ENCODE measurements at regions not wholly inside any gene's neighbourhood (a gene's known extent, or its start where the extent isn't known, plus 50 kb on each side); places are given as distances from the start of the nearest gene placed in this dataset.
A peak's percentile ranks its signal among the peaks of the same experiment; 100 is the strongest.

DNA sequence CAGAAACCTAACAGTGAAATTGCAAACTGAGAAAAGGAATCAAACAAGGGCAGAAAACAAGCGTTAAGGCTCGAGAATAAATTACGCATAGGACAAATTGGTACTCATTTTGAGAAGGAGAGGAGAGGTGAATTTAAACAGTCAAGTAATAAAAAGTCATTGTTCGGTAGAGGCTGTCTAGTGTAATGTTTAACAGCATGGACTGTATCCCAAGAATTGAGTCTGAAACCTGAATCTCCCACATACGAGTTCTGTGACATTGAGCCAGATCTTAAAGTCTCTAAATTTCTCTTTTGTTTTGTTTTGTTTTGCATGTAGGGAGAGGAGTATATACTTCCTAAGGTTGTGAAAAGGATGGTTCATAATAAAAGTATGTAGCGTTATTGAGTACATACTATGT lies 216.5 kb upstream of the BTG1 start:
- Histone ChIP-seq H3K4me3 (ENCODE audit: low read depth in 1 of 2, low read length in 2 of 2) (no peak overlapping the region), H3K27ac (ENCODE audit: low read depth in 2 of 2, low read length in 1 of 2) (no peak overlapping the region)

DNA sequence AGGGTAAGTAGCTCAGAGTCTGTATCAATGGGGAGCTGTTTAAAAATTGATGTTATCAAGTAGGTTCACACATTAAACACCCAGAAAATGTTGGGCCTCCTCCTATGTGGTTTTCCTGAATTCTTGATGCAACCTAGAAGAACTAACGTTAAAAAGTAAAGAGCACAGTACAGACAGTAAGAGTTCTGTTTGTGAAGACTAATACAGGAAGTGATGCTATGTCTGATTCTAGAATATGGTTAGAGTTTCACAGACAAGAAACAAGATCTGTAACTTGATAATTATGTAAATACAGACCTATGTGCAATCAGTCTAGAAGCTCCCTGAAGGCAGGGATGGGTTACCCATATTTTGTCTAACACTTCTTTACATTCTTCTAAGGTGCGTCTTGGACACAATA lies 214.9 kb upstream of the BTG1 start:
- Histone ChIP-seq H3K4me3 (ENCODE audit: low read depth in 1 of 2, low read length in 2 of 2) (no peak overlapping the region), H3K4me1 (ENCODE audit: control insufficient read depth in 2 of 2, insufficient read depth in 2 of 2, low read length in 1 of 2) (no peaks in the 10 kb centered on the region), H3K27me3 (ENCODE audit: control insufficient read depth in 1 of 2, insufficient read depth in 2 of 2, low read length in 2 of 2) (no peaks in the 10 kb centered on the region), H3K27ac (ENCODE audit: low read depth in 2 of 2, low read length in 1 of 2) (no peak overlapping the region), H3K9me3 (ENCODE audit: control insufficient read depth in 2 of 2, insufficient read depth in 1 of 2, low read depth in 1 of 2, low read length in 1 of 2) (no peaks in the 10 kb centered on the region), H3K36me3 (ENCODE audit: control insufficient read depth in 2 of 2, insufficient read depth in 2 of 2, low read length in 1 of 2) (no peaks in the 10 kb centered on the region)
- WGBS, 2 donors: 87 to 90% methylated on average over 2 of the region's 2 CpGs

More for the DNA sequence above, 216.5 kb upstream of the BTG1 start:
- no peaks in the 10 kb centered on the region for H3K36me3 ChIP-seq (ENCODE audit: control insufficient read depth in 2 of 2, insufficient read depth in 2 of 2, low read length in 1 of 2)
- no peaks in the 10 kb centered on the region for H3K4me1 ChIP-seq (ENCODE audit: control insufficient read depth in 2 of 2, insufficient read depth in 2 of 2, low read length in 1 of 2)
- no peaks in the 10 kb centered on the region for H3K9me3 ChIP-seq (ENCODE audit: control insufficient read depth in 2 of 2, insufficient read depth in 1 of 2, low read depth in 1 of 2, low read length in 1 of 2)
- 56 to 76% methylated on average over 6 of the region's 6 CpGs for WGBS, 2 donors
- H3K27me3 ChIP-seq (ENCODE audit: control insufficient read depth in 1 of 2, insufficient read depth in 2 of 2, low read length in 2 of 2): no peaks in the 10 kb centered on the region

DNA sequence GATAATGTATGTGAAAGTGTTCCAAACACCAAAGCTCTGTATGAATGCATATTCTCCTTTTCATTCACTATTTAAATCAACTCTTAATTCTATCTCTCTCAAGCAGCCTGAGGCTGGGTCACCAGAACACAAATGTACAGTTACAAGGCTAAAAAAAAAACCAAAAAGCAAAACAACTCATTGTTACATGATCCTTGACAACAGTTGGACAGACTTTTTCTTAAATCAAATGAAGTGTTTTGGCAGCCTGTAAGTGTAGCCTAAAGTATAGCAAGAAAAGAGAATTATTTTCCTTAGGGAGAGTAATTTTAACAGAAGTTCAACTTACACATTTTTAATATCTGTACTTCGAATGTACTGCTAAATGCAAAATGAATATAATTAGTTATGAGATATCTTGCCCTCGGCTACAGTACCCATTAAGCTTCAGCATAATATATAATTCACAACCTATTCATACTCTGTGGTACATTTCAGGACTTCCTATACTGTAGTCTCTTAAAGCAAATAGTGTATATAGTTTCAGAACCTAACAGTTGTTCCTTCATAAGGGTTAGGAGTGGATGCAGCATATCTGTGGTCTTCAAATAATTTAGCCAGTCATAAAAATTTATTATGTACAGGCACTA lies 214.0 kb upstream of the BTG1 start:
- Histone ChIP-seq H3K27me3 (ENCODE audit: control insufficient read depth in 1 of 2, insufficient read depth in 2 of 2, low read length in 2 of 2) (no peaks in the 10 kb centered on the region), H3K9me3 (ENCODE audit: control insufficient read depth in 2 of 2, insufficient read depth in 1 of 2, low read depth in 1 of 2, low read length in 1 of 2) (no peaks in the 10 kb centered on the region), H3K27ac (ENCODE audit: low read depth in 2 of 2, low read length in 1 of 2) (no peak overlapping the region), H3K36me3 (ENCODE audit: control insufficient read depth in 2 of 2, insufficient read depth in 2 of 2, low read length in 1 of 2) (no peaks in the 10 kb centered on the region), H3K4me1 (ENCODE audit: control insufficient read depth in 2 of 2, insufficient read depth in 2 of 2, low read length in 1 of 2) (no peaks in the 10 kb centered on the region), H3K4me3 (ENCODE audit: low read depth in 1 of 2, low read length in 2 of 2) (no peak overlapping the region)
- 93 to 95% methylated on average over 2 of the region's 2 CpGs for WGBS, 2 donors

DNA sequence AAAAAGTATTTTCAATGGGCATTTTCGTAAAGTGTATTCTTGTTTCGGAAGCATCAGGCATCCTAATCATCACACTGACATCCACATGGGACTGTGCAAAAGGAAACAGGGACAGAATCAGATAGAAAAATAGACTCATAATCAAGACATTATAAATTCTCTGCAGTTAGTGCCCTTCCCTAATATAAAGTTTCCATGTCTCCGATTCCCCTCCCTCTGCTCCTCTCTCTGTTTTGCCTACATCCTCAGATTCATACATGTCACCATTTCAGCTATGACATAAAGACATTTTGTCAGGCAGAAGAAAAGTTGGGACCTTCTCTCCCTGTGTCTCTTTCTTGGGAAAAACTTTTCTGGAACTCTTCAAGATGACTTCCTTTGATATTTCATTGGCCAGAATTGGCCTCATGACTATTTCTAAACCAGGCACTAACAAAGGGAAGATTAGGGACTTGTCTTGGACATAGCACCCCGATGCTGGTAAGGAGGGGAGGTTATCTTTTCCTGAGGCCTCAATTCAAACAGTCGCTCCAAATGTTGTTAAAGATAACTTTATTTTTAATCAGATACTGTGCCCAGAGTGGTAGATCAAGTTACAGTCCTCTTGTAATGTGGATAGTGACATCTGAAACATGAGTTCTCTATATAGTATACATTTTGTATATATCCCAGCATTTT lies 212.1 kb upstream of the BTG1 start:
- no peak overlapping the region for H3K27ac ChIP-seq (ENCODE audit: low read depth in 2 of 2, low read length in 1 of 2)
- H3K4me1 ChIP-seq (ENCODE audit: control insufficient read depth in 2 of 2, insufficient read depth in 2 of 2, low read length in 1 of 2): no peaks in the 10 kb centered on the region
- WGBS, 2 donors: 86 to 92% methylated on average over 5 of the region's 5 CpGs
- no peaks in the 10 kb centered on the region for H3K36me3 ChIP-seq (ENCODE audit: control insufficient read depth in 2 of 2, insufficient read depth in 2 of 2, low read length in 1 of 2)
- H3K4me3 ChIP-seq (ENCODE audit: low read depth in 1 of 2, low read length in 2 of 2): no peak overlapping the region
- H3K9me3 ChIP-seq (ENCODE audit: control insufficient read depth in 2 of 2, insufficient read depth in 1 of 2, low read depth in 1 of 2, low read length in 1 of 2): no peaks in the 10 kb centered on the region
- no peaks in the 10 kb centered on the region for H3K27me3 ChIP-seq (ENCODE audit: control insufficient read depth in 1 of 2, insufficient read depth in 2 of 2, low read length in 2 of 2)

DNA sequence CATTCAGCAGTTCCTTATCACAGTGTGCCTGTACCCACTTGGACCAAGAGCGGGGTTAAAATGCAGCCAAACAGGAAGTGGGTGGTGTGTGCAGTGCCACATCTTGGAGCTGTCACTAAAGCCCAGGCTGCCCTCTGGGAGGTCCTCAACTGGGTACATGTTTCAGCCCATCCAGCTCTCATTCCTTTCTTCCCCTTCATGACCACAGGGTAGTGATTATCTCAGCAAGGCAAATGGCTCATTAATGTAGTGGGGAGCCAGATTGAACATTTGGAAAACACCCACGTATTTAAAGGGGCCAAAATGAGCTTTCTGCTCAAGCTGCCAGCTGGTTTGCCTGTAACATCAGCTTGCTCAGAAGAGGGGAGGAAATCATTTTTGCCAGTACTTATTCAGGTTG lies 210.8 kb upstream of the BTG1 start:
- no peaks in the 10 kb centered on the region for H3K9me3 ChIP-seq (ENCODE audit: control insufficient read depth in 2 of 2, insufficient read depth in 1 of 2, low read depth in 1 of 2, low read length in 1 of 2)
- H3K36me3 ChIP-seq (ENCODE audit: control insufficient read depth in 2 of 2, insufficient read depth in 2 of 2, low read length in 1 of 2): no peaks in the 10 kb centered on the region
- 74 to 75% methylated on average over 2 of the region's 2 CpGs for WGBS, 2 donors
- H3K4me3 ChIP-seq (ENCODE audit: low read depth in 1 of 2, low read length in 2 of 2): no peak overlapping the region
- no peak overlapping the region for H3K27ac ChIP-seq (ENCODE audit: low read depth in 2 of 2, low read length in 1 of 2)
- no peaks in the 10 kb centered on the region for H3K27me3 ChIP-seq (ENCODE audit: control insufficient read depth in 1 of 2, insufficient read depth in 2 of 2, low read length in 2 of 2)
- H3K4me1 ChIP-seq (ENCODE audit: control insufficient read depth in 2 of 2, insufficient read depth in 2 of 2, low read length in 1 of 2): no peaks in the 10 kb centered on the region

DNA sequence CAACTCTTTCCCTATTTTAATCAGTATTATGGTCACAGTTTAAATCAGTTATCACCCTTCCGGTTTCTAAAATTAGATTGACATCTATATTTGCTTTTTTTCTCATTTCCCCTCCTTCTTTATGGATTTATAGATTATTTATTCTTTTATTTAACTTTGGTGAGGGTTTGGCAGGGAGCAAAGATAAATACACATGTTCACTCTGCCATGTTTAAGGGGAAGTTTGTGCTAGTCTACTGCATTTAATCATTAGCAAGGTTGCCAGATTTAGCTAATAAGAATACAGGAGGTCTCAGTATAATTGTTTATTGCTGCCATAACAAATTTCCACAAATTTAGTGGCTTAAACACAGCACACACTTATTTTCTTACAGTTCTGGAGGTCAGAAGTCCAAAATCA lies 204.0 kb upstream of the BTG1 start:
- Histone ChIP-seq H3K27me3 (ENCODE audit: control insufficient read depth in 1 of 2, insufficient read depth in 2 of 2, low read length in 2 of 2) (no peaks in the 10 kb centered on the region), H3K27ac (ENCODE audit: low read depth in 2 of 2, low read length in 1 of 2) (no peak overlapping the region), H3K9me3 (ENCODE audit: control insufficient read depth in 2 of 2, insufficient read depth in 1 of 2, low read depth in 1 of 2, low read length in 1 of 2) (no peaks in the 10 kb centered on the region), H3K4me3 (ENCODE audit: low read depth in 1 of 2, low read length in 2 of 2) (no peak overlapping the region), H3K4me1 (ENCODE audit: control insufficient read depth in 2 of 2, insufficient read depth in 2 of 2, low read length in 1 of 2) (no peaks in the 10 kb centered on the region), H3K36me3 (ENCODE audit: control insufficient read depth in 2 of 2, insufficient read depth in 2 of 2, low read length in 1 of 2) (no peaks in the 10 kb centered on the region)
- WGBS, 2 donors: 85 to 91% methylated on average over 1 of the region's 1 CpG

DNA sequence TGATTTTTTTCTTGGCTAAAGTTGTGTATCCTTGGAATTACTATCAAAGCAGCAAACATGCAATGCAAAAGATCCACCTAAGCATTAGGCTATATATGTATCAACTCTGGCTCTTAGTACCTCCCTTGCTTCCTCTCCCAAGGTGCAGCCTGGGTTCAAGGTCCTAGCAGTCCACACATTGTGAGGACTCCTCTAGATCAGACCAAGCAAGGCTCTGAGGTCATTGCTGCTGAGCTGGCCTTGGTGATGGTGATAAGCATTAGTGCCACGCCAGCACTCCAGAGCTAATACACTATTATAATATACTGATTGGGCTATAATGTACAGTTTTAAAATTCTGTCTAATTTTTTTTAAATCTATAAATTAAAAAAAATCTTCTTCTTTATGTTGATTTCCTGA lies 196.9 kb upstream of the BTG1 start:
- 85 to 100% methylated on average over 1 of the region's 1 CpG for WGBS, 2 donors
- Histone ChIP-seq H3K4me1 (ENCODE audit: control insufficient read depth in 2 of 2, insufficient read depth in 2 of 2, low read length in 1 of 2) (no peaks in the 10 kb centered on the region), H3K36me3 (ENCODE audit: control insufficient read depth in 2 of 2, insufficient read depth in 2 of 2, low read length in 1 of 2) (no peaks in the 10 kb centered on the region), H3K27me3 (ENCODE audit: control insufficient read depth in 1 of 2, insufficient read depth in 2 of 2, low read length in 2 of 2) (no peaks in the 10 kb centered on the region), H3K4me3 (ENCODE audit: low read depth in 1 of 2, low read length in 2 of 2) (no peak overlapping the region), H3K27ac (ENCODE audit: low read depth in 2 of 2, low read length in 1 of 2) (no peak overlapping the region), H3K9me3 (ENCODE audit: control insufficient read depth in 2 of 2, insufficient read depth in 1 of 2, low read depth in 1 of 2, low read length in 1 of 2) (no peaks in the 10 kb centered on the region)

DNA sequence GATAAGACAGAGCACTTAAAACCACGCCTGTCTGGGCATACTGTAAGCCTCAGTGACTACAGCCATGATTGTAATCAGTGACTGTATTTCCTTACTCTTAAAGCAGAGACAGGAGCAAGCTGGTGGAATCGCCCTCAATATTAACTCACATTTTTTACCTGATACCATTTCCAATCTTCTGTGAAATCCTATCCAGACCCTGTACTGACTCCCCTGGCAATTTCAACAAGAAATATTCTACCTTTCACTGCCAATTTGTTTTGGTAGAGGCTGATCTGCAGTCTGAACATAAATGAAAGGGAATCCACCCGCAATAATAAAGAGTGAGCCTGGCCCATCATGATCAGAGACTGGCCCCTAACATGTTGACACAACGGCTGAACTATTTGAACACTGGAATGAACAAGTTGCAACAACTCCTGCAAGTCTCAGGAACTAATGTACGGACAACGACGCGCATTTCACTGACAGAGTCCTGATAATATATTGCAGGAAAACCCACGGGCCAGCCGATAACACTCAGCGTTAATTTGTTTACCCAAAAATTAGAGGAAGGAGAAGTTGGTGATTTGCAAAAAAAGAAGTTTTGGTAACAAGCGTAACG lies 195.5 kb upstream of the BTG1 start:
- H3K4me1 ChIP-seq (ENCODE audit: control insufficient read depth in 2 of 2, insufficient read depth in 2 of 2, low read length in 1 of 2): no peaks in the 10 kb centered on the region
- H3K4me3 ChIP-seq (ENCODE audit: low read depth in 1 of 2, low read length in 2 of 2): peak overlapping the region in 1 of 2 donors; percentile 31
- 44% methylated on average over 13 of the region's 13 CpGs for WGBS, 2 donors
- H3K27me3 ChIP-seq (ENCODE audit: control insufficient read depth in 1 of 2, insufficient read depth in 2 of 2, low read length in 2 of 2): no peaks in the 10 kb centered on the region
- no peaks in the 10 kb centered on the region for H3K36me3 ChIP-seq (ENCODE audit: control insufficient read depth in 2 of 2, insufficient read depth in 2 of 2, low read length in 1 of 2)
- peak overlapping the region in 1 of 2 donors; percentile 11 for H3K27ac ChIP-seq (ENCODE audit: low read depth in 2 of 2, low read length in 1 of 2)
- H3K9me3 ChIP-seq (ENCODE audit: control insufficient read depth in 2 of 2, insufficient read depth in 1 of 2, low read depth in 1 of 2, low read length in 1 of 2): no peaks in the 10 kb centered on the region

DNA sequence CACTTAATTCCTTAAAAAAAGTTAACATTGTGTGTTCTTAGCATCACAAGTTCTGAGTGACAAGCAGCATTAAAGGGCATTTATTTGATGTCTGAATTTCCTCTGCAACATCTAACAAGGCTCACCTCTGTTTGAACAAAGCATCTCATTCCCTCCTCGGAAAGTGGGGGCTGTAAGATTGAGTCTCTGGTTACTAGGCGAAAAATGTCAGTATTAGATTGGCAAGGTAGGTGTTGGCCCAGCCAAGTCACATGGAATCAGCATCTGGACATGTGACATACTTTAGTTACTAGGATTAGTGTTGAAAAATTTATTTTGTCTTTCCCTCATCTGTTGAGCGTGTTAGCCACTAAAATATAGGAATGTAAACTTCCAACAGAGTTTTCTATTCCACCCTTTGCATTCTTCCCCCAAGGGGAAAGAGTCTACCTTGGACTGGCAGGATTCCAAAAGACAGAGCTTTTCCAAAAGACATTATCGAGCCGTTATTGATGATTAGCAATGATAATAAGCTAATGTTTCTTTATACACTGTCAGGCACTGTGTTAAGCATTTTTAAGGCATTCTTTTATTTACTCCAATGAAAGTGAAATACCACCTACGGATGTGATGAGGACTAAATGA lies 194.9 kb upstream of the BTG1 start:
- no peaks in the 10 kb centered on the region for H3K9me3 ChIP-seq (ENCODE audit: control insufficient read depth in 2 of 2, insufficient read depth in 1 of 2, low read depth in 1 of 2, low read length in 1 of 2)
- no peaks in the 10 kb centered on the region for H3K27me3 ChIP-seq (ENCODE audit: control insufficient read depth in 1 of 2, insufficient read depth in 2 of 2, low read length in 2 of 2)
- H3K4me1 ChIP-seq (ENCODE audit: control insufficient read depth in 2 of 2, insufficient read depth in 2 of 2, low read length in 1 of 2): no peaks in the 10 kb centered on the region
- no peaks in the 10 kb centered on the region for H3K36me3 ChIP-seq (ENCODE audit: control insufficient read depth in 2 of 2, insufficient read depth in 2 of 2, low read length in 1 of 2)
- WGBS, 2 donors: 65 to 71% methylated on average over 6 of the region's 6 CpGs
- H3K27ac ChIP-seq (ENCODE audit: low read depth in 2 of 2, low read length in 1 of 2): peak overlapping the region in 1 of 2 donors; percentile 11
- no peak overlapping the region for H3K4me3 ChIP-seq (ENCODE audit: low read depth in 1 of 2, low read length in 2 of 2)
